Neuron (in vitro differentiated cells): ENCODE measurements at regions not wholly inside any gene's neighbourhood (a gene's known extent, or its start where the extent isn't known, plus 50 kb on each side); places are given as distances from the start of the nearest gene placed in this dataset.
"Not testable (repeated sequence)": the region's sequence is repeated elsewhere in the genome, so short reads cannot be mapped to it uniquely, and the experiment has no call there.

Source experiments
- H2AFZ ChIP-seq: one replicate; pipeline ENCODE4 v1.6.1; 2013; ENCODE audit warnings: low read depth, mild to moderate bottlenecking, inconsistent platforms, low read length, moderate library complexity
- H3K27me3 ChIP-seq: one replicate; pipeline ENCODE4 v1.6.1; 2013; ENCODE audit warnings: low read length; ENCODE audit not compliant: insufficient read depth
- H3K36me3 ChIP-seq: one replicate; pipeline ENCODE4 v1.6.1; 2013; ENCODE audit warnings: low read length; ENCODE audit not compliant: insufficient read depth
- H3K4me1 ChIP-seq: one replicate; pipeline ENCODE4 v1.6.1; 2013; ENCODE audit warnings: low read length; ENCODE audit not compliant: insufficient read depth
- H3K4me3 ChIP-seq: 2 replicates; pipeline ENCODE4 v1.5.1; 2013; ENCODE audit warnings: mild to moderate bottlenecking, low read length, moderate library complexity
- H3K9me3 ChIP-seq: one replicate; pipeline ENCODE4 v1.6.1; 2013; ENCODE audit warnings: low read length

- Histone ChIP-seq H3K4me1 (no peaks in the 10 kb centered on the region), H2AFZ (no peak overlapping the region), H3K4me3 (no peak overlapping the region), H3K9me3 (no peaks in the 10 kb centered on the region), H3K27me3 (no peaks in the 10 kb centered on the region), H3K36me3 (no peaks in the 10 kb centered on the region)
These were observed 270.6 kb upstream of the REG3G start for GRCh38 chr2:78754930-78755329.

GRCh38 chr2:78757191-78757590, 268.3 kb upstream of the REG3G start:
- Histone ChIP-seq H3K36me3 (no peaks in the 10 kb centered on the region), H3K9me3 (no peaks in the 10 kb centered on the region)

GRCh38 chr2:78757640-78758039, 267.9 kb upstream of the REG3G start:
- H3K4me3 ChIP-seq: no peak overlapping the region
- H3K36me3 ChIP-seq: no peaks in the 10 kb centered on the region
- no peaks in the 10 kb centered on the region for H3K27me3 ChIP-seq
- no peaks in the 10 kb centered on the region for H3K9me3 ChIP-seq
- H3K4me1 ChIP-seq: no peaks in the 10 kb centered on the region
- no peak overlapping the region for H2AFZ ChIP-seq

More at GRCh38 chr2:78757191-78757590, 268.3 kb upstream of the REG3G start:
- Histone ChIP-seq H3K4me3 (no peak overlapping the region), H2AFZ (no peak overlapping the region), H3K27me3 (no peaks in the 10 kb centered on the region), H3K4me1 (no peaks in the 10 kb centered on the region)

- not testable (repeated sequence) for H3K36me3 ChIP-seq, H2AFZ ChIP-seq, H3K27me3 ChIP-seq, H3K4me1 ChIP-seq, H3K9me3 ChIP-seq, H3K4me3 ChIP-seq
These were observed 266.7 kb upstream of the REG3G start for GRCh38 chr2:78758765-78759164.

GRCh38 chr2:78766459-78766858, 259.0 kb upstream of the REG3G start:
- Histone ChIP-seq H3K4me3 (no peak overlapping the region), H3K27me3 (no peaks in the 10 kb centered on the region), H2AFZ (no peak overlapping the region), H3K4me1 (no peaks in the 10 kb centered on the region), H3K9me3 (no peaks in the 10 kb centered on the region), H3K36me3 (no peaks in the 10 kb centered on the region)

GRCh38 chr2:78768016-78768415, 257.5 kb upstream of the REG3G start:
- no peaks in the 10 kb centered on the region for H3K36me3 ChIP-seq
- no peaks in the 10 kb centered on the region for H3K9me3 ChIP-seq
- no peak overlapping the region for H2AFZ ChIP-seq
- H3K27me3 ChIP-seq: no peaks in the 10 kb centered on the region
- no peaks in the 10 kb centered on the region for H3K4me1 ChIP-seq
- H3K4me3 ChIP-seq: no peak overlapping the region

GRCh38 chr2:78775291-78775690, 250.2 kb upstream of the REG3G start:
- no peak overlapping the region for H2AFZ ChIP-seq
- no peaks in the 10 kb centered on the region for H3K9me3 ChIP-seq
- H3K4me1 ChIP-seq: no peaks in the 10 kb centered on the region
- no peak overlapping the region for H3K4me3 ChIP-seq
- no peaks in the 10 kb centered on the region for H3K36me3 ChIP-seq
- H3K27me3 ChIP-seq: no peaks in the 10 kb centered on the region

GRCh38 chr2:78778756-78779510, 246.6 kb upstream of the REG3G start:
- Histone ChIP-seq H3K9me3 (no peaks in the 10 kb centered on the region), H3K4me1 (no peaks in the 10 kb centered on the region)

GRCh38 chr2:78779761-78780160, 245.7 kb upstream of the REG3G start:
- H2AFZ ChIP-seq: no peak overlapping the region
- no peaks in the 10 kb centered on the region for H3K9me3 ChIP-seq
- H3K4me1 ChIP-seq: no peaks in the 10 kb centered on the region
- H3K4me3 ChIP-seq: no peak overlapping the region
- no peaks in the 10 kb centered on the region for H3K27me3 ChIP-seq
- no peaks in the 10 kb centered on the region for H3K36me3 ChIP-seq

More at GRCh38 chr2:78778756-78779510, 246.6 kb upstream of the REG3G start:
- Histone ChIP-seq H3K27me3 (no peaks in the 10 kb centered on the region), H2AFZ (no peak overlapping the region), H3K36me3 (no peaks in the 10 kb centered on the region), H3K4me3 (no peak overlapping the region)

GRCh38 chr2:78780256-78780655, 245.2 kb upstream of the REG3G start:
- Histone ChIP-seq H3K36me3 (no peaks in the 10 kb centered on the region), H3K27me3 (no peaks in the 10 kb centered on the region), H3K4me3 (no peak overlapping the region), H3K9me3 (no peaks in the 10 kb centered on the region), H3K4me1 (no peaks in the 10 kb centered on the region), H2AFZ (no peak overlapping the region)

GRCh38 chr2:78780864-78781583, 244.5 kb upstream of the REG3G start:
- H3K27me3 ChIP-seq: no peaks in the 10 kb centered on the region
- H3K4me3 ChIP-seq: no peak overlapping the region
- H3K4me1 ChIP-seq: no peaks in the 10 kb centered on the region
- H3K36me3 ChIP-seq: no peaks in the 10 kb centered on the region
- H2AFZ ChIP-seq: no peak overlapping the region
- H3K9me3 ChIP-seq: no peaks in the 10 kb centered on the region

GRCh38 chr2:78782196-78782595, 243.3 kb upstream of the REG3G start:
- Histone ChIP-seq H3K4me1 (no peaks in the 10 kb centered on the region), H2AFZ (no peak overlapping the region), H3K27me3 (no peaks in the 10 kb centered on the region), H3K9me3 (no peaks in the 10 kb centered on the region), H3K36me3 (no peaks in the 10 kb centered on the region), H3K4me3 (no peak overlapping the region)

GRCh38 chr2:78811955-78812610, 213.4 kb upstream of the REG3G start:
- no peaks in the 10 kb centered on the region for H3K4me1 ChIP-seq

More at GRCh38 chr2:78811955-78812610, 213.4 kb upstream of the REG3G start:
- no peaks in the 10 kb centered on the region for H3K9me3 ChIP-seq
- H3K36me3 ChIP-seq: no peaks in the 10 kb centered on the region
- no peak overlapping the region for H3K4me3 ChIP-seq
- no peak overlapping the region for H2AFZ ChIP-seq
- H3K27me3 ChIP-seq: no peaks in the 10 kb centered on the region
